NCI-H2196 treated with DMSO at 0.1 percent for 48 hours (cell line): ENCODE measurements at regions not wholly inside any gene's neighbourhood (a gene's known extent, or its start where the extent isn't known, plus 50 kb on each side); places are given as distances from the start of the nearest gene placed in this dataset.

ENCODE experiments used
- DNase-seq: peaks from one replicate; lab custom pipeline; 2025; ENCODE audit not compliant: unreplicated experiment; lab: John Stamatoyannopoulos, UW

DNA sequence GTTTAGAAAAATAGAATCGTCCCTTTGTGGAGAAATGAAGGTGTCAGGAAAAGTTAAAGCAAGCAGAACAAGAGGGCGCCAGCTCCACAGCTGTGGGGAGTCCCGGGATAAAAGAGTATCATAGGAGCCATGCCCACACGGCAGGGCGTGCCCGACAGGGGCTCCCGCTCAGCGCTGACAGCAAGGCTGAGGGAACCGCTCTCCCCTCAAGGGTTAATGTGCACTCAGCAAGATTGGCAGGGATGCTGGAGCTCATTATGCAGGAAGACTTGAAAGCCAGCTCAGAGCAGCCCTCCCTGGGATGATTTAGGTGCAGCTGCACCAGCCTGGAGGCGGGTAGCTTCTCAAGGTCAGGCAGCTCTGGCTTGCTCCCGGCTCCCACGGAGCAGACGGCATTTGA lies 500.2 kb downstream of the EIPR1 start:
- no peak for DNase-seq

DNA sequence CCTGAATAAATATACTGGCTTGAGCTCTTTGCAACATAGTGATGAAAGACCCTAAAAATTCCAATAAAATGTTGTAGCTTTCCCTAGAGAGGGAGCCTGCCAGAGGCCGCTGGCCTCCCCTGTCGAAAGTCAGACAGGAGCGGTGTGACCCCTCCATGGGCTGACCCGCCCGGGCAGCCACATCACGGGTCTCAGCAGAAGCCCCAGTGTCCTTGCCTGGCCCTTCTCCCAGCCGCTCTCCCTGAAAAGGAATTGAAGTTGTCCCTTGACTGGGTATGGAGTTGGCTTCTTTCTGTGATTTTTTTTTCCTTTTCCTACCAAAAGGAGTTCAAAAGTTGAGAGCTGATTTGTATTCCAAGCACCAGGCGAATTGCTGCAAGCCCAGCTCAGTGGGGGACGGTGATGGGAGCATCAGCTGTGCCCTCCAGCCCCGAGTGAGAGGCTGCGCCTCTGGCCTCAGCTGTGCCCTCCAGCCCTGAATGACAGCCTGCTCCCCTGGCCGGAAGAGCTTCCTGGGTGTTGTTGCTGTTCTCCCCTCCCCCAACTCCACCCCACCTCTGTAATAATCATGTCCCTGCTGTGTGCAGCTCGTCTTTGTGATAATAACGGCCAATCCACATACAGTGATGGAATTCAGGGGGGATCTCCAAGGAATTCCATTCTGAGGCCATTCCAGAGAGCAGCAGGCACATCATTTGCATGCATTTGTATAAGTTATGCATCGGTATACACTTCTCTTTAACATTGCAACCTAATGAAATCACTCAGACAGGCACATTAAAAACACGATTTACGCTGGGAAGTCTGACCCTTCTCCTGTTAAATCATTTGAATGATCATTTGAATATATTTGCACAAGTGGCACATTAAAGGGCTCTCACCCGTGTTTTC lies 501.0 kb downstream of the EIPR1 start:
- DNase-seq, result no peak

DNA sequence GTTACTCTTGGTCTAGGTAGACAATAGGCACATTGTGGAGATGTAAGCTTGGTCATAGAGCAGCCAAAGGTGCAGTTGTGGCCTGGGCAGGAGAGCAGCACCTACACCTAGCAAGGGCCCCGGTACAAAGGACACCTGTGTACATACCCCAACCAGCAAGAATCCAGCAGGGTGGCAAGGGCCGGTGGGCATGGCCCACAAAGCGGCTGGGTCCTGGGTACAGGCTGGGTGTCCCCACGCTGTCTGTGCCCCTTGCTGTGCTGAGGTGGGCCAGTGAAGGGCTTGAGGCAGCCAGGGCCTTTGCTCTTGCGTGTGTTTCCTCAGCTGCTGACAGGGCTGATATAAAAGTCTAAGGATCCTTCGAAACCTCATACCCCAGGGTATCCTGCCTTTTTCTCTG lies 501.8 kb downstream of the EIPR1 start:
- DNase-seq, result no peak

DNA sequence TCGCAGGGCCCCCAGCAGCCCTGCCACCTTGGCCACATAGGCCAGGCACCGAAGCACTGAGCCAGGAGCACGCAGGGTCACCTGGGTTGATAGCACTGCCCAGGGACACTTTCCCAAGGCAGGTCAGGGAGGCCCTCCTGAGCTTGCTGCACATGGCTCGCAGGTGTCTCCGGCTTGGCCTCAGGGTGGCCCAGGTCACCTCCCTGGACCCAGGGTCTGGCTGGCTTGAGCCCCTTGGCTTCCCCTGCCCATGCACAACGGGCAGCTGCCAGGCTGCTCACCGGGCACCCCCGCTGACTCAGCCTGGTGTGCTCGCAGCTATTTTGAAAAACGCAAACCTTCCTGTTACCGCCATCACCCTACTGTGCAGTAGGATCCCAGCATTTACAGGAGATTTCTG lies 502.3 kb downstream of the EIPR1 start:
- DNase-seq, result no peak

DNA sequence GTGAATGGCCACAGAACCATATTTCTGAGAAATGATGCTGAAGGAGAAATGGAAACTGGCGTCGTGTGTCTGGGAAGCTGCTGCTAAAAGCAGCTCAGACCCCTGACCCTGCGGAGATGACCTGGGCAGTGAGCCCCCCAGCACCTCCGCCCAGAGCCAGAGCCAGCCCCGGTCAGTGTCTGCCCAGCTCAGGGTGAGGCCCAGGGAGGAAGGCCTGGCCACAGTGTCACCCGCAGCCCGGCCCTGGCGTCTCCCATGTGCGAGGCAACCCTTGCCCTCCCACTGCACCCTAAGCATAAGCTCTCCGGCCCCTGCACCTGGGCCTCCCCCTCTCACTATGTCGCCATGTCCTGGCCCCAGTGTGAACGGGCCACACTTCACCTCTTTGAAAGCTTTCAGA lies 502.8 kb downstream of the EIPR1 start:
- DNase-seq, result no peak

DNA sequence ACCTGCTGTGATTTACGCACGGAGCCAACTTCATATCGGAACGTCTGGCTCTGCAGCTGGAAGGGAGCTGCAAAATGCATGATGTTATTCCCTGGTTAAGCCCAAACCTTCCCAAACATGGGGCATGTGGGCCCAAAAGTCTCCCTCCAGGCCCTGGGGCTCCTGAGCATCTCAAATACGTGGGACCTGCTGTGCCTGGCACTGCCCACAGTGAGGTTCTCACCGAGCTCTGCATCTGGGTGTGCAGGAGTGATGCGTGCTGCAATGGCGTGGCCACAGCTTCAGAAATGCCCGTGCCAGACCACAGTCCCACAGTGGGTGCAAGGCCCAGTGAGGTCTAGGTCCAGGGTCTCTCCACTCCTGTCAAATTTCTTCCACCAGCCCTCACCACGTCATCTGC lies 503.3 kb downstream of the EIPR1 start:
- no peak for DNase-seq

DNA sequence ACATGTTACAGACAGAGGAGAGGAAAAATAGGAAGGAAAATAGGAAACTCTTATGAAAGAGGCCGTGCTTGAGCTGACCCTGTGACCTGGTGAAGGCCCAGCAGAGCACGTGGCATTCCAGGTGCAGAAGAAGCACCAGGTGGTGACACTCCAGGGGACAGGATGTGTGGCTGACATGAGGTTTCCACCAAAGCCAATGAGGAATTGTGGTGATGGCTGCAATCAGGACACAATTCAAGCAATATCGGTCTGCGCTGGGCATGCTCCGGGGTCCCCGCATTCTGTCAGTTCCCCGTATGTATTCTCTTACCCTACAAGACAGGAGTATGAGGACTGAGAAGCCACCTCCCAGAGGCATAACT lies 504.2 kb downstream of the EIPR1 start:
- DNase-seq, result no peak

DNA sequence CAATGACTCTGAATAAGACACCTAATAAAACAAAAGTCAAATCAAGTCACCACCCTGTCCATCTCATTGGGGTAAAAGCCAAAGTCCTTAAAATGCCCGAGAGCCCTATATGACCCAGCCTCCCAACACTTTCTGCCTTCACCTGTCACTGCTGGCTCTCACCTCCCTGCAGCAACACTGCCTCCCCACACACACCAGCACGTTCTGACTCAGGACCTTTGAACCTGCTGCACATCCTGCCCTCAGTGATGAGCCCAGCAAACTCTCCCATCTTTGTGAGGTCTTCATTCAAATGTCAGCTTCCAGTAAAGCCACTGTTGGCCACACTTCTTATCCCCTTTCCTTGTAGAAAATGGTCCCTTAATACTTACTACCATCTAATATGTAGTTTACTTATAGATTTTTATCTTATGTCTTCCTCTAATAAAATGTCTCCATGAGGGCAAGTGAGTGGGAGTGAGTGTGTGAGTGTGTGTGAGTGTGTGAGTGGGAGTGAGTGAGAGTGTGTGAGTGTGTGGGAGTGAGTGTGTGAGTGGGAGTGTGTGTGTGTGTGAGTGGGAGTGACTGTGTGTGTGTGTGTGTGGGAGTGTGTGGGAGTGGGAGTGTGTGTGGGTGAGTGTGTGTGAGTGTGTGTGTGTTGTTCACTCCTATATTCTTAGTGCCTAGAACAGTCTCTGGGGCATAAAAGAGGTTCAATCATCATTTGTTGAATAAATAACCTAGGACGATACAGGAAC lies 504.7 kb downstream of the EIPR1 start:
- DNase-seq, result no peak

DNA sequence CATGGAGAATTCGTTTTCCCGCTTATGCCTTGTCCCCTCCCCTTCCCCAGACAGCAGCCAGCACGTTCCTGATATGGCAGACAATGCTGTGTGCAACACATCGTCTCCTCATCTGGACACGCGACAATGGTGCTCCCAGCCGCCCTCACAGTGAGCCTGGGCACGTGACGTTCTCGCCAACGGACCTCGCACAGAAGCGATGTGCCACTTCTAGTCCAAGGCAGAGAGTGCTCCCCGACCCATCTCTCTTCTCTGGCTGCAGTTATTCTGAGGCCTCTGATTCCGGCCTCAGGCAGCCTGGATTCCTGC lies 505.4 kb downstream of the EIPR1 start:
- no peak for DNase-seq

DNA sequence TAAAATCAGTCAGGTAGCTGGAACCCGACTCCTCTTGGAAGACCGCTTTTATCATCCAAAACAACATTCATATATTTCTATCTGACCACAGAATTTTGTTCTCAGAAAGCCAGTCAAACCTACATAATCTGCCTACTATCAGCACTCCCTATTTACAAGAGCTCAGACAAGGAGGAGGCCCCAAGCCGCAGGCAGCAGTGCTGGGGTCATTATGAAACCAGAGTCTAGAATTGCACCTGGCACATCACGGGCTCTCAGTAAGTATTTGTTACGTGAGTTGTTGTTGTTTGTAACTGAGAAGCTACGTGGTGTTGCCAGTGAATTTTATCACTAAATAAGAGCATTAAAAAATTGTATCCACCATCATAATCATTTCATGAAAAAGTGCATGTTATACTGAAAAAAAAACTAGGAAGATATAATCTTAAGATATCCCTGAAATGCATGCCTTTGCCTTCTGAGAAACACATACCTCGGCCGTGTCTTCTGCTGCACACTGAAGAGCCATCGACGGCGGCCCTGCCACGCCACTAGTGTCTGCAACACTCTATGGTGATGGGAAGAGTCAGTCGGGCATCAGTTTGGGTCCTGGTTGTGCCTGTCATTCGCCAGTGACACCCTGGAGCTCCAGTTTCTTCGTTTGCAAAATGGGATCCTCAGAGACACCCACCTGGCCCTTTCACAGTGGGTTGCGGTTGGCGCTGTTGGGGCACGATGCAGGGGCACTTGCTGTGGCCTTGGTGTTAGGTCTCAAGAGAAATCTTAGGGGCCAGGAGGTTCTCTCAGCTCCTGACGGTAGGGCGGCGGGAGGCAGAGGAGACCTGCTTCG lies 505.9 kb downstream of the EIPR1 start:
- DNase-seq, result no peak

DNA sequence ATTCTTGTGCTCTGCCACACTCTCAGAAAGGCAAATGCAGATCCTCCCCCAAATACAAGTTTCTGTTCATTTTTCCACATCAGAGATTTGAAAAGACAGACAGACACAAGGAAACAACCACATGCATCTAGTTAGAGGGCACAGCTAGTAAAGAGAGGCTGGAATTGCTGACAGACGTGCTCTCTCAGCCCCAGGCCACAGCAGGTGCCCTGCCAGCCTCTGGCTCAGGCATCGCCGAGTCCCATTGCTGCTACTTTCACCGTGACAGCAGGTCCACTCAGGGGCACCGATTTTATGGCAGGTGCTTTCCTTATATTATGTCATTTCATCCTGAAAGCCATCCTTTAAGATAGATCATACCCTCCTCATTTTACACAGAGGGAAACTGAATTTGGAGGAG lies 507.5 kb downstream of the EIPR1 start:
- no peak for DNase-seq

DNA sequence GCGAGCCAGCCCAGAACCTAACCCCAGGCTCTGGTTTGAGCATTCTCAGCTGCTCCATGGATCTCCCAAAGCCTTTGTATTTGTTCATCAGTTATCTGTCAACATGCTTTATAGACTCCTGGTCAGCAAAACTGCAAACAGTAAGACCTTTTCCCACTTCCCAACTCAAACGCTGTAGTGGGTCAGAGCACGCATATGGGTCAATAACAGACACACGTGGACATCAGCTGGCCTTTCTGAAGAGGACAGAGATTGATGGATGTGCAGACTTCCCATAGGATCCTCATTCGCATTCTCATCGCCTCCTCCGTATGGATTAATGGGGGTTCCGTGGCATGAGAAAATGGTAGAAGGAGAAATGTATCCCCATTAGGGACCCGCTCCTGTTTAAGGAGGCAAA lies 508.1 kb downstream of the EIPR1 start:
- no peak for DNase-seq

DNA sequence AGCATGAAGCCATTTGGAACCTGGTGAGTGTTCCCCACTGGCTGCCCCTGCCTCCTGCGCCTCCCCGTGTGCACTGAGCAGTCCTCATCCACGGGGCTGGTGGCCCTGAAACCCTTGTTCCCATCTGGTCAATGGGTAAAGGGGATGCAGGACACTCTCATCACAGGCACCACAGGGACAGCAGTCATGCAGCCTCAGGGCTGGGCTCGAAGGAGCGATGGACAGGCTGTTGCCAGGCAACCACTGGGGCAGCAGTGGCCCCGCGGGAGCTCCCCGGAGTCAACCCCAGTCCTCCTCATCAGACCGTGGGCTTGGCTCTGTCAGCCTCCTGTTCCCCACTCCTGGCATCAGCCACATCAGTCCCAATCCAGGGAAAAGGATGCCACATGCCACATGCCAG lies 509.5 kb downstream of the EIPR1 start:
- DNase-seq, result no peak

DNA sequence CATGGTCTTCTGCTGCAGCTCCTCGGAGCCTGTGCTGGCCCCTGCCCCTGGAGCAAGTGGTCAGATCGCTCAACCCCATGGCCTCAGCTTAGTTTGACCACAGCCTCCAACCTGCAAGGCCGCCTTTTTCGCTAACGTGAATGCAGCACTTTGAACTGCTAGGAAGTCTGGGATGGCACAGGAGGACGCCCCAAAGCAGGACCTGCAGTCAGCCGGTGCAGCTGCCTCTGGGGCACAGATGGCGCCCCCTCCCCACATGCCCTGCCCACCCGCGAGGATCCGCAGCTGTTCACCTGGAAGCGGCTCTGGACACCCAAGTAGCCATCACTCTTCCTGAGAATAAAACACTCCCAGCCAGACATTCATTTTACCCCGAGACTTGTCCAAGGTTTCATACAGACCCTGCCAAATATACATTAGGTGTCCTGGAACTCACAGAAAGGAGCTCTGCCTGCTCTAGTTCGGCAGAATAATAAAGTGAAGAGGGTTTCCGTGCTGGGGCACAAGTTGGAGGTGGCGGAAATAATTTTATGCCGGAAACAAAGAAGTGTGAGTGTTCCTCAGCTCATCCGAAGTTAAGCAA lies 510.1 kb downstream of the EIPR1 start:
- no peak for DNase-seq

DNA sequence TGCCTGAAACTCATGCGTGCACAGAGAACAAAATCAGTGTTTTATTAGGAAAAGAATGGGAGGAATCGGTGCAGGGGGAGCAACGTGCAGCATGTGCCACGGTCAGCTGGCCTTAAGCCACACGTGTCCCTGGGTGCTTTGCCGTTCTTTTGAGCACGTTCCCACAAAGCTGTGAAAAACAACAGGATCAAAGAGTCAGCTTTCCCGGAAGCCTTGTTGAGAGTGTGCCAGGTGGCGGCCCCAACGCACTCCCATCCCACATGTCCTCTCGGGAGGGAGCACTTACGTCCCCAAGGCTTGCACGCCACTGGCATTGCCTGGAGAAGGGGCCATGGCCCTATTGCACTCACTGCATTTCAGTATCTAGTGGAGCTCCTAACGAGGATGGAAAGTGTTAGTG lies 511.2 kb downstream of the EIPR1 start:
- no peak for DNase-seq

DNA sequence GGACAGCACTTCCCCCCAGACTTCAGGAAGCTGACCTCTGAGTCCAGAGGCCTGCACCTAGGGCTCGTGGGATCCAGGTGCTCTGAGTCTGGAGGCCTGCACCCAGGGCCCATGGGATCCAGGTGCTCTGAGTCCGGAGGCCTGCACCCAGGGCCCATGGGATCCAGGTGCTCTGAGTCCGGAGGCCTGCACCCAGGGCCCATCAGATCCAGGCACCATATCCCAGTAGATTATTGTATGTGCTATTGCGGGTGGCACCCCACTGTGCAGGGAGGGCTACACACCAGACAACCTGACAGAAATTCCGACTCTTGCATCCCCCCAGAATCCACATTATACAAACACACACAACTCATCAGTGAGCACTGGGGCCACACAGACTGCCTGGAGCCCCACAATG lies 515.2 kb downstream of the EIPR1 start:
- no peak for DNase-seq

DNA sequence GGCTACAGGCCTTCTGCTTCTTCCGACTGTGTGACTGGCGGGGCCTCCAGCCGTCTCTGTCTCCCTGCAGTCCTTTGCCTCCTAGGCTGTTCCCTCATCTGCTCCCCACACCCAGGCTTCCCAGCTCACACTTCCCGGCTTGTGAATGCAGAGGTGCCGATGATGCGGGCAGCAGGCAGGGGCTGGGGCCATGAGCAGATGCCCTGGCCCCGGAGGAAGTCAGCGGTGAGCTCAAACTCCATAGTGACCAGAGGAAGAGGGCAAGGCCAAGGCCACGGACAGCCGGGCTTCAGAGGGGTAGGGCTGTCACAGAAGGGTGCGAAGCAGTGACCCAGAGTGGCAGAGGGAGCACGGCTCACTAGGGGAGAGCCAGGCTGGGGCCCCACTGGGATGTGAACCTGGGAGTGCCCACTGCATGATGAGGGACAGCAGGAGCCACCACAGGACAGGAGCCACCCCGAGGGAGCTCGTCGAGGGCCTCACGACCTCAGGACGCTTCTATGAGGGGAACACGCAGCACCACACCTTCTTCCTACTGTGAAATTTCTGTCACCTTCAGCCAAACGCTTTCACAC lies 515.9 kb downstream of the EIPR1 start:
- no peak for DNase-seq

DNA sequence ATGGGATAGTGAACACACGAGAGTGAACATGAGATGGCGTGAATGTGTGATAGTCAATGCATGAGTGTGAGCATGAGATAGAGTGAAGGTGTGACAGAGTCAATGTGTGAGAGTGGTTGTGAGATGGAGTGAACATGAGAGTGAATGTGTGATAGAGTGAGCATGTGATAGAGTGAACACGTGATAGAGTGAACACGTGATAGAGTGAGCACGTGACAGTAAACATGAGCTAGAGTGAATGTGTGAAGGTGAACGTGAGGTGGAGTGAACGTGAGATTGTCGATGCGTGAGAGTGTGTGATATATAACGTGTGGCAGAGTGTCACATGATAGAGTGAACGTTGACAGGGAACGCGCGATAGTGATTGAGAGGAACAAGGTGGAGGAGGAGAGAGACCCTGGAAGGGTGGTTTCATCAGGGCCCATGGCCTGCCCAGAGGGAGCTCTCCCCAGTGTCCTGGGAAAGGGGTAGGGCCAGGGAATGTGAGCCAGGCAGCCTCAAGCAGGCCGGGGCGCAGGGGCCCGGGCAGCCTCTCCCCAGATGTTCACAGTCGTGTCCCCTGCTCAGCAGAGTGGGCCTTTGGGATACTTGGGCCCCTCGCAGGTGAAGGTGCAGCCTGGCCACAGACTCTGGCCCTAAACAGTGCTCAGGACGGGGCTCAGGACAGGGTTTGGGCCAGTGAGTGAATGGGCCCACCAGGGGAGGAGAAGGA lies 516.9 kb downstream of the EIPR1 start:
- DNase-seq, result no peak

DNA sequence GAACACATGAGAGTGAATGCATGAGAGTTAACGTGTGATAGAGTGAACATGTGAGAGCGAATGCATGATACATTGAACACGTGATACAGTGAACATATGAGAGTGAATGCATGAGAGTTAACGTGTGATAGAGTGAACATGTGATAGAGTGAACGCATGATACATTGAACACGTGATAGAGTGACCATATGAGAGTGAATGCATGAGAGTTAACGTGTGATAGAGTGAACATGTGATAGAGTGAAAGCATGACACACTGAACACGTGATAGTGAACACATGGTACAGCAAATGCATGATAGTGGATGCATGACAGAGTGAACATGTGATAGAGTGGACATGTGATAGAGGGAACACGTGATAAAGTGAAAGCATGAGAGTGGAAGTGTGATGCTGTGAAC lies 517.9 kb downstream of the EIPR1 start:
- no peak for DNase-seq

DNA sequence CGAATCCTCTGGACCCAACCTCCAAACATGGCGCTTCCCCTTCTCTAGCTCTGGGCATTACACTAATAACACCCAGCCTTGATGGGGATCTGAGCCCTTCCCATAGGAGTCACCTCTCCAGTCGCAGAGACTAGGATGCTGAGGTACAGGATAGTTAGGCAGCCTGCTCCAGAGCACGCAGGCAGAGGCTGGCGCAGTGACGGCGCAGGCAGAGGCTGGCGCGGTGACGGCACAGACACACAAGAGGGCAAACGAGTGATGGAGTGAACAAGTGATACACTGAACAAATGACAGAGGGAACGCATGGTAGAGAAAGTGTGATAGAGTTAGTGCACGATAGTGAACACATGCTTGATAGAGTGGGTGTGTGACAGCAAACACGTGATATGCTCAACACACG lies 518.5 kb downstream of the EIPR1 start:
- no peak for DNase-seq
